ENCODE measurements at regions not wholly inside any gene's neighbourhood (a gene's known extent, or its start where the extent isn't known, plus 50 kb on each side); places are given as distances from the start of the nearest gene placed in this dataset.

DNA sequence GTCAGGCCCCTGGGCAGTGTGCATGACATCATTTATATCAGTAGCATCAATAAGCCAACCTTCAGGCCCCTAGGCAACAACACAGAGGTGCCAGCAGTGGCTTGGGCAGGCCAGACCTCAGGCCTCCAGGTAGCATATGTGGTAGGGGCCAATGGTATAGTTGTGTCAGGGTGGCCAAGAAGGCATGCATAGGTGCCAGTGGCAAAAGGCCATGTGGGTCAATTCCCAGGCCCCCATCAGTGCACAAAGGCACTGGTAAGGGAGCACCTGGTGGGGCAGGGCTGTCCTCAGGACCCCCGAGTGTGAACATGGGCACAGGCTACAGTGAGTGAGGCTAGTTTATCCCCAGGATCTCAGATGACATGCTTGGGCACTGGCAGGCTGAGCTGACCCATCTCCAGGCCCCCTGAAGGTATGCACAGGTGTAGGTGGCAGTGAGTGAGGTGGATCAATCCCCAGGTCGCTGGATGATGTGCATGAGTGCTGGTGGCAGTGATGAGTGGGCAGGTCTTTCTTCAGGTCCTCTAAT, 244.1 kb upstream of the ZNF385D start:
- Histone ChIP-seq H3K4me1 (ENCODE audit: insufficient read depth, low read length) (no peaks in the 10 kb centered on the region), H3K36me3 (replicated peaks in 1 of 2; ENCODE audit: control insufficient read depth in 1 of 2, insufficient read depth in 2 of 2, low read length in 2 of 2) (no peaks in the 10 kb centered on the region), H3K9me3 (ENCODE audit: low read length) (peaks cover 10% of the 10 kb centered on the region; the same call in 1 of the 2 replicates), H3K4me2 (ENCODE audit: low read depth, low read length) (no peak overlapping the region), H3K27ac (ENCODE audit: extremely low read length, insufficient read depth, low read length) (no peak overlapping the region), H3K4me3 (replicated peaks in 1 of 3; ENCODE audit: insufficient read depth in 1 of 3, low read depth in 2 of 3, low read length in 3 of 3) (no peak overlapping the region), H3K27me3 (ENCODE audit: control insufficient read depth in 1 of 2, insufficient read depth in 2 of 2, low read length in 2 of 2) (no peaks in the 10 kb centered on the region), H3K9ac (ENCODE audit: insufficient read depth, low read depth, low read length) (no peak overlapping the region), H4K20me1 (ENCODE audit: insufficient read depth, low read length) (no peaks in the 10 kb centered on the region), H3K79me2 (ENCODE audit: insufficient read depth, low read length) (no peaks in the 10 kb centered on the region), H2AFZ (ENCODE audit: low read length) (no peak overlapping the region)
- DNase-seq (ENCODE audit: low spot score) (no peak), ATAC-seq (no peak), FAIRE-seq (no peak)
- ChIA-PET CTCF (ENCODE audit: low intra/inter-chr PET ratio, low total read pairs) (no interaction called here), POLR2A (no interaction called here)
- TF ChIP-seq ZFX (CRISPR knock-in tag; IDR thresholded peaks at IDR 0.05; ENCODE audit: low read depth) (no peak), ATF7 (IDR thresholded peaks at IDR 0.05) (peak; percentile 50), ATF7 (CRISPR knock-in tag; IDR thresholded peaks at IDR 0.05) (no peak)
- no CpG with 5 or more reads among the region's 2 CpGs for WGBS (ENCODE audit: low lambda C conversion rate)
- intact Hi-C loops (cut with micrococcal nuclease; ENCODE audit: unreplicated experiment) (no loop called here), in situ Hi-C loops (cut with HindIII; ENCODE audit: extremely low pct_ligation_motif_present, low pct_unique_long_range_greater_than_20kb) (no loop called here)
- BruUV-seq (replicated peaks), result no TSS peak

DNA sequence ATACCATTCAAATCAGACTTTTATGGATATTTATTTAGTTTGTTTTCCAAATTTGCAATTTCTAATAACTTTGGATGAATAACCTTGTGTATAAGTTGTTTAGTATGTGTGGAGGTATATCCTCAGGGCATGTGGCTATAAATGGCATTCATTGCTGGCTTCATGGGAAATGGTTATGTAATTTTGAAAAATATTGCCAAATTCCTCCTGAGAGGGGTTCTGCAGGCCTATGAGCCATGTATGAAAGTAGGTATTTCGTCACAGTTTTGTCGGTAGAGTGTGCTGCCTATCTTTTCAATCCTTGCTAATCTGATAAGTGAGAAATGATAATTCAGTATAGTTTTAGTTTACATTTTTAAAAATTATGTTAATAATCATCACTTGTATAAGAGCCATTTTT, 256.4 kb upstream of the ZNF385D start:
- DNase-seq (ENCODE audit: low spot score) (no peak), ATAC-seq (no peak), FAIRE-seq (no peak)
- Histone ChIP-seq H3K9ac (ENCODE audit: insufficient read depth, low read depth, low read length) (no peak overlapping the region), H3K27ac (ENCODE audit: extremely low read length, insufficient read depth, low read length) (no peak overlapping the region), H3K79me2 (ENCODE audit: insufficient read depth, low read length) (no peaks in the 10 kb centered on the region), H3K9me3 (ENCODE audit: low read length) (peaks cover 7% of the 10 kb centered on the region), H3K4me1 (ENCODE audit: insufficient read depth, low read length) (no peaks in the 10 kb centered on the region), H3K4me2 (ENCODE audit: low read depth, low read length) (no peak overlapping the region), H2AFZ (ENCODE audit: low read length) (no peak overlapping the region), H4K20me1 (ENCODE audit: insufficient read depth, low read length) (no peaks in the 10 kb centered on the region), H3K27me3 (ENCODE audit: control insufficient read depth in 1 of 2, insufficient read depth in 2 of 2, low read length in 2 of 2) (no peaks in the 10 kb centered on the region), H3K36me3 (replicated peaks in 1 of 2; ENCODE audit: control insufficient read depth in 1 of 2, insufficient read depth in 2 of 2, low read length in 2 of 2) (no peaks in the 10 kb centered on the region), H3K4me3 (replicated peaks in 1 of 3; ENCODE audit: insufficient read depth in 1 of 3, low read depth in 2 of 3, low read length in 3 of 3) (no peak overlapping the region)
- POLR2A ChIA-PET, result no interaction called here
- in situ Hi-C loops (cut with HindIII; ENCODE audit: extremely low pct_ligation_motif_present, low pct_unique_long_range_greater_than_20kb) (no loop called here), intact Hi-C loops (cut with micrococcal nuclease; ENCODE audit: unreplicated experiment) (no loop called here)
- TF ChIP-seq ZNF501 (CRISPR knock-in tag; IDR thresholded peaks at IDR 0.05), result no peak
- TF ChIP-seq KDM5B (CRISPR knock-in tag; IDR thresholded peaks at IDR 0.05; ENCODE audit: borderline replicate concordance), result no peak
- TF ChIP-seq CEBPB (IDR thresholded peaks at IDR 0.05; ENCODE audit: borderline replicate concordance, low read depth, low read length), result peak; percentile 0; the same call in 1 of the 2 replicates
- 3% methylated on average over 2 of the region's 2 CpGs for WGBS (ENCODE audit: low lambda C conversion rate)
- CTCF ChIA-PET (ENCODE audit: low intra/inter-chr PET ratio, low total read pairs), result no interaction called here
- BruUV-seq (replicated peaks), result no TSS peak

All from HepG2 (cell line).